Bronchial epithelial cell (primary cell): ENCODE measurements at regions not wholly inside any gene's neighbourhood (a gene's known extent, or its start where the extent isn't known, plus 50 kb on each side); places are given as distances from the start of the nearest gene placed in this dataset.

Experiments used
- DNase-seq: peaks from one replicate; pipeline ENCODE4 v3.0.0-alpha.2; 2010; ENCODE audit warnings: low read depth
- FAIRE-seq: peaks from 2 replicates; lab custom pipeline; 2011; peaks lifted over from hg19 to GRCh38; lab: Jason Lieb, UNC
- H3K27me3 ChIP-seq: 2 replicates; pipeline ENCODE4 v1.5.1; 2011; ENCODE audit warnings: low read length; ENCODE audit not compliant: control insufficient read depth, insufficient read depth
- H3K36me3 ChIP-seq: 2 replicates; pipeline ENCODE4 v1.5.1; 2011; ENCODE audit warnings: low read length; ENCODE audit not compliant: control insufficient read depth, insufficient read depth
- H3K4me3 ChIP-seq: 2 replicates; pipeline ENCODE4 v1.5.1; 2011; ENCODE audit warnings: mild to moderate bottlenecking, low read depth, low read length, control low read depth
- CTCF ChIP-seq: IDR thresholded peaks from 2 replicates; pipeline ENCODE4 v1.5.1; 2011; ENCODE audit warnings: mild to moderate bottlenecking, moderate library complexity, low read length, control low read depth, inconsistent platforms; ENCODE audit not compliant: insufficient read depth, severe bottlenecking

GRCh38 chr4:180578175-180578574, 1665.0 kb upstream of the TENM3 start:
- no peak for TF ChIP-seq CTCF
- H3K36me3 ChIP-seq, result no peaks in the 10 kb centered on the region
- no peaks in the 10 kb centered on the region for H3K27me3 ChIP-seq
- FAIRE-seq (no peak), DNase-seq (no peak)
- H3K4me3 ChIP-seq, result no peak overlapping the region

GRCh38 chr4:180581061-180581460, 1662.1 kb upstream of the TENM3 start:
- no peaks in the 10 kb centered on the region for H3K27me3 ChIP-seq
- H3K36me3 ChIP-seq, result no peaks in the 10 kb centered on the region
- H3K4me3 ChIP-seq, result no peak overlapping the region
- DNase-seq, result no peak
- FAIRE-seq, result no peak
- TF ChIP-seq CTCF, result no peak

- FAIRE-seq (no peak), DNase-seq (no peak)
- no peak overlapping the region for H3K4me3 ChIP-seq
- no peaks in the 10 kb centered on the region for H3K36me3 ChIP-seq
- no peaks in the 10 kb centered on the region for H3K27me3 ChIP-seq
- TF ChIP-seq CTCF, result no peak
Observed at GRCh38 chr4:180587379-180587778, 1655.8 kb upstream of the TENM3 start.

- Histone ChIP-seq H3K27me3 (no peaks in the 10 kb centered on the region), H3K4me3 (no peak overlapping the region), H3K36me3 (no peaks in the 10 kb centered on the region)
- TF ChIP-seq CTCF, result no peak
- FAIRE-seq (no peak), DNase-seq (no peak)
Observed at GRCh38 chr4:180589575-180589974, 1653.6 kb upstream of the TENM3 start.

- TF ChIP-seq CTCF, result no peak
- no peak for DNase-seq
- no peaks in the 10 kb centered on the region for H3K27me3 ChIP-seq
- H3K36me3 ChIP-seq, result no peaks in the 10 kb centered on the region
- H3K4me3 ChIP-seq, result no peak overlapping the region
- no peak for FAIRE-seq
Observed at GRCh38 chr4:180596888-180597483, 1646.2 kb upstream of the TENM3 start.

- no peak for FAIRE-seq
- DNase-seq, result no peak
- H3K27me3 ChIP-seq, result no peaks in the 10 kb centered on the region
- H3K36me3 ChIP-seq, result no peaks in the 10 kb centered on the region
- TF ChIP-seq CTCF, result no peak
- no peak overlapping the region for H3K4me3 ChIP-seq
Observed at GRCh38 chr4:180598281-180598680, 1644.9 kb upstream of the TENM3 start.
